Sigmoid colon (tissue), 4 donors: ENCODE measurements at regions not wholly inside any gene's neighbourhood (a gene's known extent, or its start where the extent isn't known, plus 50 kb on each side); places are given as distances from the start of the nearest gene placed in this dataset.

ENCODE experiments used
- CTCF ChIP-seq, 4 experiments: fragments of 450-650 bp in 3 of 4; fragments of 200-600 bp in 1 of 4; IDR thresholded peaks; one replicate each; pipeline ENCODE4 v1.5.1; 2016 to 2019; ENCODE audit warnings: antibody characterized with exemption in 4 of 4, mild to moderate bottlenecking in 3 of 4, moderate library complexity in 2 of 4
- EP300 ChIP-seq, 4 donors: sonication (generic); formaldehyde crosslinking; IDR thresholded peaks; one replicate each; pipeline ENCODE4 v1.6.1; 2017; ENCODE audit warnings: antibody characterized with exemption in 4 of 4
- POLR2A ChIP-seq, 2 donors: fragments of 450-650 bp; IDR thresholded peaks; one replicate each; pipeline ENCODE4 v1.6.1; 2016; ENCODE audit warnings: antibody characterized with exemption in 2 of 2, mild to moderate bottlenecking in 2 of 2, moderate library complexity in 2 of 2

GRCh38 chr14:43087666-43088065 lies 1419.4 kb downstream of the FSCB start:
- TF ChIP-seq POLR2A (IDR thresholded peaks at IDR 0.05) (no peak), EP300 (IDR thresholded peaks at IDR 0.05) (no peak), CTCF (IDR thresholded peaks at IDR 0.05) (no peak)
